Urothelium cell line (cell line): ENCODE measurements at regions not wholly inside any gene's neighbourhood (a gene's known extent, or its start where the extent isn't known, plus 50 kb on each side); places are given as distances from the start of the nearest gene placed in this dataset.
"Not testable (repeated sequence)": the region's sequence is repeated elsewhere in the genome, so short reads cannot be mapped to it uniquely, and the experiment has no call there.

Experiments
- DNase-seq: peaks from one replicate; pipeline ENCODE4 v3.0.0; 2011; ENCODE audit warnings: low spot score, mixed read lengths
- FAIRE-seq: peaks from 2 replicates; lab custom pipeline; 2011; peaks lifted over from hg19 to GRCh38; lab: Jason Lieb, UNC

DNA sequence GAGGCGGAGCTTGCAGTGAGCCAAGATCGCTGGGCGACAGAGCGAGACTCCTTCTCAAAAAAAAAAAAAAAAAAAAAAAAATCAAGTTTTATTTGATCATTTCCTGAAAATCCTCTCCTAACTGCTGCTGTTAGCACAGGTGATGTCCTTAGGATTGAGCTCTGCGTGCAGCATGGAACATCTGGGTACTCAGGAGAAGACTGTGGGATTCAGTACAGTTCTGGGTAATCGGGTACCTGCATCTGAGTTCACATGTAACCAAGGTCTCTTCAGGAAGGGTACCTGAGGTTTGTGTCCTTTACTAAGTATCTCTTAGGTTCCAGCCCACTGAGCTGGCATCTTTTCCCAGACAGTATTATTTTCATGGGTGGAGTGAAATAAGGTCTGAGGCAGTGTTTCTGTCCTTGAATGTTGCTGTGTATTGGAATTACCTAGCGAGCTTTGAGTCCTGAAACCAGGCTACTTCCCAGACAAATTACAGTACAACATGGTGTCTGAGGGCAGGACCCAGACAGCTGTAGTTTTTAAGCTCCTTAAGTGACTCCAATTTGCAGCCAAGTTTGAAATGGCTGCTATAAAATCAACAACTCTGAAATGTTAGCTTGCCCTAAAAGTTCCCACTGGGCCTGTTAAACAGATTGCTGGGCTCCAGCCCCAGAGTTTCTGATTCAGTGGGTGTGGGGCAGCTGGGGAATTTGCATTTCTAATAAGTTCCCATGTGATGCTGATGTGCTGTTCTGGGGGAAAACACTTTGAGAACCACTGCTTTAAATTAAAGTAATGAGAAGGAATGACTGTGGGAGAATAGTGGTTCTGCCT is 120.5 kb downstream of the PMAIP1 start:
- FAIRE-seq = no peak
- peak; percentile 8 for DNase-seq

DNA sequence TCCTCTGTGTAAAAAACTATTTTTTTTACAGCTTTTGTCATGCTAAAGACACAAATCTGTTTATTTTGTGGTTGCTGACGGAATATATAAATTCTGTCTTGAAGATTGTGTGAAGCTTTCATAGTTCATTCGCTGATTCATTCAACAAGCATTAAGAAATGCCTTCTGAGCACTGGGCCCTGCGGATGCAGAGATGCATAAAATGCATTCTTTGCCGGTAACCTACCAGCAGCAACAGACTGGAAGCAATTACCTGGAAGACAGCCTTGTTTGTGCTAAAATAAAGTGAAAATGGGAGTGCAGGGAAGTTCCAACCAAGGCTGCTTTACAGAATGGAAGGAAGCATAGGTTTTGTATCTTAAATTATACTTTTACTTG is 119.7 kb downstream of the PMAIP1 start:
- peak; percentile 36 for DNase-seq
- FAIRE-seq = no peak

DNA sequence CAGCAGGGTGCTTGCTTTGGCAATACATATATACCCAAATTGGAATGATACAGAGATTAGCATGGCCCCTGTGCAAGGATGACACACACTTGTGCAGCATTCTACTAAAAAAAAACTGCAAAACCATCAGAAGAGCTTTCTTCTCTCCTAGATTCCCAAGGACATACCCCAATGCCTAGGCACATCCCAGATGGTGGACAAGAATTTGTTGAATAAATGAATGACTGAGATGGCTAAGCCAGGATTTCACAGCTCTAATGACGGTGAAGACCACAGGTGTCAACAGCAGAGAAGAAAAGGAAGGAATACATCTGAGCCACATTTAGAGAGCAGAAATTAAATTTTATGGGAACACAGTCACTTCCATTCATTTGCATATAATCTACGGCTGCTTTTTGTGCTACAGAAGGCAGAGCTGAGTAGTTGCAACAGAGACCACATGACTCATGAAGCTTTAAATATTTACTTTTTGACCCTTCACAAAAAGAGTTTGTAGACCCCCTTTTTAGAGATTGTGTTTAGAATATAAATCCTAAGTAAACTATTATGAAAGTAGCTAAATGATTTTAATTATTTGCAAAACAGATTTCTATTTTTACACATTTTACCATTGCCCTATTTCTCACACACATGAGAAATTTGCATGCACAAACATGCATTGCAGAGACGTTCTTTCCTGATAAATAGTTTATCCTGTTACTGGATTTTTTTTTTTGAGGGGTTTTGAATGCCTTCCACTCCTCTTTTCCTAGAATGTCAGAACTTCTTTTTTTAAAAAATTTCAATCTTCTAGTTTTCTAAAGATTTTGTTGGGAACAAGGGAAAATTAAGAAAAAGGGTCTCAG is 119.0 kb downstream of the PMAIP1 start:
- peak; percentile 7 for DNase-seq
- FAIRE-seq = no peak

DNA sequence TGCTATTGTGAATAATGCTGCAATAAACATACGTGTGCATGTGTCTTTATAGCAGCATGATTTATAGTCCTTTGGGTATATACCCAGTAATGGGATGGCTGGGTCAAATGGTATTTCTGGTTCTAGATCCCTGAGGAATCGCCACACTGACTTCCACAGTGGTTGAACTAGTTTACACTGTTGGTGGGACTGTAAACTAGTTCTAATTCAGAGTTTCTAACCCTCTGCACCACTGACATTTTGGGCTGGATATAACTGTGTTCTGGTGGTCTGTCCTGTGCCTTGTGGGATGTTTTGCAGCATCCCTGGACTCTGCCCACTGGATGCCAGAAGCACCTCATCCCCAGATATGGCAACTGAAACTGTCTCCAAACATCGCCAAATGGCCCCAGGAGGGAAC is 118.3 kb downstream of the PMAIP1 start:
- not testable (repeated sequence) for FAIRE-seq, DNase-seq

DNA sequence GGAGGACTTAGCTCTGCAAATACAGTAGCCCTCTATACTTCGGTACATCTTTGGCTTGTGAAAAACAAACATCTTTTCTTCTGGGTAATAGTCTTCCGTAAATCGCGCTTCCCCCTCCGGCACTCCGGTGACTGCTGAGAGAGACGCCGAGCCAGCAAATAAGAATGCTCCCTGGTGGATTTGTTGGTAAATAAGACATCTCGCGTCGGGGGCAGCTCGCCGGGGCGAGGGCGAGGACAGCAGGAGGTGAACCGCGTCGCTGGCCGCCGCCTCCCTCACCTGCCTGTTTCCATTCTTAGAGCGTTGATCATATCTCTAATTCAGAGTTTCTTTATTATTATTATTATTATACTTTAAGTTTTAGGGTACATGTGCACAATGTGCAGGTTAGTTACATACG is 117.6 kb downstream of the PMAIP1 start:
- DNase-seq (no peak), FAIRE-seq (no peak)

DNA sequence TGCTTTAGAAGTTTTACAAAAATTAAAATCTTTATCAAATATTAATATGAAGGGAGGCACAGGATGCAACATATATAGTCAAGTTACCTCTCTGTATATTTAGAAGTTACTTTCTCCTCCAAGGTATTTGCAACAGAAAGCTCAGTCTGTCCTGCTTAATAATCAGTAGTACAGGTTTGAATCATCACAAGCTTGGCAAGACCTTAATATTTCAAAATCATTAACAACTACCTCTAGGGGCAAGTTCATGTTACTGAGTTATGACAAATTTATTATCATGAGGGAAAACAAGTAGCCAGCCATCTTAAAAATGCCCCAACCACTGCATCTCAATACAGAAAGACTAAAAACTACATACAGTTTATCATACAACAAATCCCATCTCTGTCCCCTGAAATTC is 116.0 kb downstream of the PMAIP1 start:
- FAIRE-seq, DNase-seq: not testable (repeated sequence)

DNA sequence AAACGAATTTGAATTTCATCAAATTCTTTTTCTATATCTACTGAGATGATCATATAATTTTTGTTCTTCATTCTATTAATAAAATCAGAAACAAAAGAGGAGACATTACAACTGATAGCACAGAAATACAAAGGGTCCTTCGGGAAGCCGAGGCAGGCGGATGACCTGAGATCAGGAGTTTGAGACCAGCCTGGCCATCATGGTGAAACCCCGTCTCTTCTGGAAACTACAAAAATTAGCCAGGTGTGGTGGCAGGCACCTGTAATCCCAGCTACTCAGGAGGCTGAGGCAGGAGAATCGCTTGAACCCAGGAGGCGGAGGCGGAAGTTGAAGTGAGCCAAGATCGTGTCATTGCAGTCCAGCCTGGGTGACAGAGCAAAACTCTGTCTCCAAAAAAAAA is 113.4 kb downstream of the PMAIP1 start:
- FAIRE-seq, DNase-seq: not testable (repeated sequence)

DNA sequence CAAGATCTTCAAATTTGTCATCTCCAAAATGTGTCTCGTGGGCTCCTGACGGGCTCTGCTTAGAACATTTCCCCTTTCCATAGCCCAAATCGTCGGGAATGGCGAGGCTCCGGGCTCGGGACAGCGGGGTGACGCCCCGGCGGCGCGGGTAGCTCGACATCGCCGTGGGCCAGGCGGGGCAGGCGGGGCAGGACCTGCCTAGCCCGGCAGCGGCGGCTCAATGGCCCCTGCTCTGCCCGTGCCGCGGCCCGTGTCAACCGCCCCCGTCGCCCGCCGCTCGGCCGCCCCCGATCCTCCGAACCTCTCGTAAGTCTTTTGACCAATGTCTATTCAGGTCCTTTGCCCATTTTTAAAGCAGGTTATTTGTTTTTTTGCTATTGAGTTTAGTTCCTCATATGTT is 111.2 kb downstream of the PMAIP1 start:
- DNase-seq = no peak
- FAIRE-seq = no peak

DNA sequence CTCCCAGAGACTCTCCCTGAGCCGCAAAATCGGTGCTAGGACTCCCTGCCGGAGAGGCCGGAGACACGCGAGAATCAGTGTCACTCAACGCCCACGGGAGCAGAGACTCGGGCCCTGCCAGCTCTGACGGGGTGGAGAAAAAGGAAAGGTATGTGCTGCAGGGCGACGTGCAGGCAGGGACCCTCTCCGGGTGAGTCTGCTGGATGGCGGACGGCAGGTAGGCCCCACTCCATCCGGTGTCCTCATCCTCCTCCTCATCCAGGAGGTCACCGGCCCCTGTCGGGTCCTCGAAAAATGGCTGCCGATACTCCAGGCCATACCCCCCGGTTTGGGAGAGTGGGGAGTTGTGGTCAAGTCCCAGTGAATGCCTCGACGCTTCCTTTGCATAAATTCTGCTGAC is 110.7 kb downstream of the PMAIP1 start:
- FAIRE-seq = no peak
- DNase-seq = no peak

DNA sequence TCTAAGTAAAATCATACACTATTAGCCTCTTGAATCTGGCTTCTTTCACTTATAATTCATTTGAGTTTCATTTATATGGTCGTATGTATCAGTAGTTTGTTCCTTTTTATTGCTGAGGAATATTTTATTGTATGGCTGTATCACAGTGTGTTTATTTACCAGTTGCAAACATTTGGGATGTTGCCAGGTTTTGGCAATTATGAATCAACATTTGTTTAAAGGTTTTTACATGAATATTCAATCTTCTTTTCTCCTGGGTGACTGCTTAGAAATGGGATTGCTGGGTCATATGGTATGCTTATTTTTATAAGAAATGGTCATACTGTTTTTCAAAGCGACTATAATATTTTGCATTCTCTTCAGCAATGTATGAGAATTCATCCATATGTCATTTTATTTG is 107.9 kb downstream of the PMAIP1 start:
- DNase-seq (no peak), FAIRE-seq (no peak)

DNA sequence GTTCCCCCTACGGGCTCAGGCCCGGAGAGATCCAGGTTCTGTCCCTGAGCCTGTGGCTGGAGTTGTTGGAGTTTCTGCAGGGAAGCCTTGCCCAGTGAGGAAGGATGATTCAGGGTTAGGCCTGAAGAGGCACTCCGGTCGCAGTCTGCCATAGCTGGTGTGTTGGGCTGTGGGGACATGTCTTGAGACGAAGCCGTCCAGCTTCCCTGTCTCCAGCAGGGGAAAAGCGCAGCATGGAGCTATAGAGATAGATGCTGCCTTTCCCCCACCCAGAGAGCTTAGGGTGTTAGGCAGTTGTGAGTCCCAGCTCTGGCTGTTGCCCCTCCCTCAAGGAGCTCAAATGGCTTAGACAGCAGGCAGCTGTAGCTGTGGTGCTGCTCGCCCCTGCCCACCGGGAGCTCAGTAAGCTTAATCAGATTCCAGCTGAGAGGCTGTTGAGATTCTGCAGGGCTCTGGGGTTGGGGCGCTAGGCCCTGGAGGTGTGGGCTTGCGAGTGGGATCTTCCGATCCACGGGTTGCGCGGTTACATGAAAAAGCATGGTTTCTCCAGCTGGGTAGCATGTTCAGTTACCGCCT is 103.9 kb downstream of the PMAIP1 start:
- no peak for DNase-seq
- FAIRE-seq = no peak

DNA sequence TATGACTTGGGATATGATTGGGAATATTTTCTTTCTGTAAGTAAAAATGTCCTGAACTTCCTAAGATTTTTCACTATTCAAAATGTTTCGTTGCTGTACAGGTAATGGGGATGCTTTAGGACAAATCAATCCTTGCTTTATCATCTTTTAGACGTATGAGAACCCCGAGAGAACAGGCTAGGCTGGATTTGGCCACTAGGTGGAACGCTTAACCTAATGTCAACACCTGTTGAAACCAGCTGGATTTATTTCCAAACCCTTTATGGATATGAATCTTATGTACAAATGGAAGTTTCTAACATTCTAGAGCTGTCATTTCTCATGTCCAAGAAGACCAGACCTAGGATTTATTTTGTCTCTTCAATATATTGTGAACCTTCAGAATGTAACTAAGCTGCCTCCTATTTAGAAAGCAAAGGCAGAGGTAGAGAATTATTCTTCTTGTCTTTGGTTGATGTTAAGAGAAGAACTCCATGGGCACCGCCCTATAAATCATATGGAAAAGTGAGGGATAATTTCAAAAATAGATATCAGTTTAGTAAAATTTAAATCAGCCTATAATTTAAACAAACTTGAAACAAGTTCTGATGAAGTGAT is 96.7 kb downstream of the PMAIP1 start:
- peak; percentile 35 for DNase-seq

DNA sequence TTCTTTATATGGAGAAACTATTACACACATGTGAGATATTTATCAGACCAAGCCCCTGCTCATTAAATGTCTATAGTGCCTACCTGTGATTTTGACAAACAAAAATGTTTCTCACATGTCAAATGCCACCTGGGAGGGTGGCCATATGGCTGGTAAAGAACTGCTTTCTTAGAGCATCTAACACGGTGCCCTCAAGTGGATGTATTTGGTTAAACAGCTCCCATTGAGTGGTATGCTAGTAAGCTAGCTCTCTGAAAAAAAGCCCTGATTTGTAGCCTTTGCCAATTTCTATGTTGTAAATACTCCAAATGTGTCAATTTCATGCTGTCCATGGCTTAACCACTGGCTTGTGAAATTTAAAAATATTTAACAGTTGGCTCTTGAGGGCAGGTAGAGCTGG is 94.6 kb downstream of the PMAIP1 start:
- DNase-seq = no peak
- no peak for FAIRE-seq

More for the DNA sequence above, 96.7 kb downstream of the PMAIP1 start:
- no peak for FAIRE-seq

DNA sequence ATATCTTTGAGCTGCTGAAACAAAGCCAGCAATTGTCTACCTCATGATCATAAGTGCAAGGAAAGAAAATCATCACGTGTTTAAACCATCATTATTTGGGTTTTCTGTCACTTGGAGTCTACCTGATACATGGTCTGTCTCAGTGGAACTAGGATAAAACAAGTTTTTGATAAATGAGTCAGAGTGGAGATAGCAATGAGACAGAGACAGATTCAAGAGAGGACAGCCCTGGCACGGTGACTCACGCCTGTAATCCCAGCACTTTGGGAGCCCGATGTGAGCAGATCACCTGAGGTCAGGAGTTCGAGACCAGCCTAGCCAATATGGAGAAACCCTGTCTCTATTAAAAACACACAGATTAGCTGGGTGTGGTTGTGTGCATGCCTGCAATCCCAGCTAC is 93.8 kb downstream of the PMAIP1 start:
- DNase-seq (no peak), FAIRE-seq (no peak)

DNA sequence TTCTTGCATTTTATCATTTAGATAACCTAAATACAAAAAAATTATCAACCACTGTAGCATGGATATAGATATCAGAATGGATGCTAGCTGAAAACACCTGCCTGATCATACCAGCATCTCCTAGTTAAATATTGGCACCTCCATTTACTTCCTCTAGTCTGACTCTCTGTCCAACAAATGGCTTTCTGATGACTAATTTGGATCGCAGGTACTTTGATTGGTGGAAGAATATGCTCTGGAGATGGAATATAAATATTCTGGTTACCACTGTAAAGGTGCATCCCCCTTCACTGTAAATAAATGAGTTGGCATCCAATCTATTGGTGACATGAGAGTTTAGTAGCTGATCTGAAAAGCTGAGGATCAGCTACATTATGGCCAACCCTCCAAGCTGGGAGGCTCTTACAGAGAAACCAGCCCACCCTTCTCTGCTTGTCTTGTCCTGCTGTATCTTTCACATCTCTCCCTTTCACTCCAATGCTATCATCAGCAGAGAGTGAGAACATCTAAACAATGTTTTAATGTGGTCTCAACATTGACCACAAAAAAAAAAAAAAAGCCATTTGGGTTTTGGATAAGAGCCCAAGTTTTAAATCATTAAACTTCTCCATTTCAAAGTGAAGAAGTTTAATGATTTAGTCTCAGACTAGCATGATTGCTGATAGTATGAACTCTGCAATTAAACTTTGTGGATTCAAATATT is 90.5 kb downstream of the PMAIP1 start:
- peak; percentile 17 for DNase-seq
- no peak for FAIRE-seq

DNA sequence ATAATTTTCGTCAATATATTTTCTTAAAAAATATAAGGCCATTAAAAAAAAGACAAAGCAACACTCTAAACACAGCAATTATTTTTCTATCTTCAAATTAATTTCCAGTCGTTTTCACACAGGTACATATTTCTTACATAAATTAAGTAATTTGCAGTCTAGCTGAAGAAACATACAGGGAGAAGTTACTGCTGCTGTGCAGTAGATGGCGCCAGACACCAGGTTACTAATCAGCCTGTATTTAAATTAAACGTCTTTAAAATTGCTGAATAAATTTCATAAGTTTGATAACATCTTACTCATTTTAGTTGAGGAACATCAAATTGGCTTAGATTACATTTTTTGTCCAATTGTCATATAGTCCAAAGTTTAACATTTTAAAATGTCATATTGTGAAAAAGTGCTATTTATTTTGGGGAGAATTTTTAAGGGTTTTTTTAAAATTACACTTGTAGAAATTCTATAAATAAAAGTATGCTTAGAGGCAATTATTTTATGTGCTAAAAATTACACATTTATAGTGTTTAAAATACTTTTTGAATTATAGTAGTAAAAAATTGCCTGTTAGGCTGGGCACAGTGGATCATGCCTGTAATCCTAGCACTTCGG is 88.4 kb downstream of the PMAIP1 start:
- peak; percentile 27 for DNase-seq
- no peak for FAIRE-seq

DNA sequence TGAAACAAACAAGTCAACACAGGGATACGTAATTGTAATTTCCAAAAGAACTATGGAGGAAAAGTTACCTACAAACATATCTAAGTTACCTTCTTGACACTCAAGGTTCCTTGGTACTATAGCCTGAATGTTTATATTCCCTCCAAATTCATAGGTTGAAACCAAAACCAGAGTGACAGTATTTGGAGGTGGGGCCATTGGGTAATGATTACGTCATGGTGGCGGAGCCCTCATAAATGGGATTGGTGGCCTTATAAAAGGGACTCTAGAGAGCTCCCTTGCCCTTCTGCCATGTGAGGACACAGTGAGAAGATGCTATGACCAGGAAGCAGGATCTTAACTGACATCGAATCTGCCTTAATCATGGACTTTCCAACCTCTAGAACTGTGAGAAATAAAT is 87.3 kb downstream of the PMAIP1 start:
- no peak for FAIRE-seq
- DNase-seq = no peak

DNA sequence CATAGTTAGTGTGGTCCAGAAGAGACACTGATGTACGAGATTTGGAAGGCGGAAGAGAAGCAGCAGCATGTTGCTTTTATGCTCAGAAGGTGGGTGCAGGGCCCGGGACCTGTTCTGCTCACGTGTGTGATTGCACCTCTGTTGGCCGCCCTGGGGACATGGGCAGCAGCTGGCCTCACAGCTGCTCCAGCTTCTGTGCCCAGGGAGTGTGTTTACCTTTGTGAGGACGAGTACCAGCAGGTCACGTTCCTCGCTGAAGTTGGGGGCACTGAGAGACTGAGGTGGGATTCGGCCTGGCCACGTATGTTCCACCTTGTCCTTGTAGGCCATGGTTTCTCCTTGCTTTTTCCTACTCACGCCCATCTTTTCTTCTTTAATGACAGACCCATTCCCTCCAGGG is 86.3 kb downstream of the PMAIP1 start:
- DNase-seq = no peak

DNA sequence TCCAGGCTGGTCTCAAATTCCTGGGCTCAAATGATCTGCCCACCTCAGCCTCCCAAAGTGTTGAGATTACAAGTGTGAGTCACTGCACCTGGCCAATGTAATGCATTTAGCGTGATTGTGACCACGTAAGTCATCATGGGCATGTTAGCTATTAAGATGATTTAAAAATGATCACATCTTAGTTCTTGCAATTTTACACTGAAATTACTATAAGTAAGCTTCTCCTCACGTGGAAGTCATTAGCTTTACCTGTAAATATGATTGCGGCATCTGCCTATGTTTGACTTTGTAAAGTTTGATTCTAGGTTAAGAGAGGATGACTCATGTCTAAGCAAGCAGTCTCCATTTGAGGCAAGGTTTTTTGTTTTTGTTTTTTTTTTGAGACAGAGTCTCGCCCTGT is 85.5 kb downstream of the PMAIP1 start:
- DNase-seq = no peak
- no peak for FAIRE-seq

More for the DNA sequence above, 86.3 kb downstream of the PMAIP1 start:
- FAIRE-seq = no peak

DNA sequence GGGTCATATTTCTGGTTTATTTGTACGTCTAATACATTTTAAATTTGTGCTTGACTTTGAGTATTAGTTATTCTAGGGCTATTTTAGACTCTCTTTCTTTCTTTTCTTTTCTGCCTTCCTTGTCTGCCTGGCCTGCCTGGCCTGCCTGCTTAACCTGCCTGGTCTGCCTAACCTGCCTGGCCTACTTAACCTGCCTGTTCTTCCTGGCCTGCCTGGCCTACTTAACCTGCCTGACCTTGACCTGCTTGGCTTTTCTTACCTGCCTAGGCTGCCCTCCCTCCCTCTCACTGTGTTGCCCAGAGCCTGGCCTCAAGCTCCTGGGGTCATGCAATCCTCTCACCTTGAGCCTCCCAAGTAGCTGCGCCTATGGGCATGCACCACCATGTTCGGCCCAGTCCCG is 83.7 kb downstream of the PMAIP1 start:
- no peak for FAIRE-seq
- DNase-seq = no peak
